ENCODE measurements at regions not wholly inside any gene's neighbourhood (a gene's known extent, or its start where the extent isn't known, plus 50 kb on each side); places are given as distances from the start of the nearest gene placed in this dataset.

- H3K27ac ChIP-seq: no peak overlapping the region
- no peak for TF ChIP-seq ZFX (IDR thresholded peaks at IDR 0.05)
- TF ChIP-seq CTCF (conservative IDR thresholded peaks at IDR 0.05): no peak
These were observed 62.1 kb upstream of the CPEB4 start for GRCh38 chr5:173826086-173826427.

DNA sequence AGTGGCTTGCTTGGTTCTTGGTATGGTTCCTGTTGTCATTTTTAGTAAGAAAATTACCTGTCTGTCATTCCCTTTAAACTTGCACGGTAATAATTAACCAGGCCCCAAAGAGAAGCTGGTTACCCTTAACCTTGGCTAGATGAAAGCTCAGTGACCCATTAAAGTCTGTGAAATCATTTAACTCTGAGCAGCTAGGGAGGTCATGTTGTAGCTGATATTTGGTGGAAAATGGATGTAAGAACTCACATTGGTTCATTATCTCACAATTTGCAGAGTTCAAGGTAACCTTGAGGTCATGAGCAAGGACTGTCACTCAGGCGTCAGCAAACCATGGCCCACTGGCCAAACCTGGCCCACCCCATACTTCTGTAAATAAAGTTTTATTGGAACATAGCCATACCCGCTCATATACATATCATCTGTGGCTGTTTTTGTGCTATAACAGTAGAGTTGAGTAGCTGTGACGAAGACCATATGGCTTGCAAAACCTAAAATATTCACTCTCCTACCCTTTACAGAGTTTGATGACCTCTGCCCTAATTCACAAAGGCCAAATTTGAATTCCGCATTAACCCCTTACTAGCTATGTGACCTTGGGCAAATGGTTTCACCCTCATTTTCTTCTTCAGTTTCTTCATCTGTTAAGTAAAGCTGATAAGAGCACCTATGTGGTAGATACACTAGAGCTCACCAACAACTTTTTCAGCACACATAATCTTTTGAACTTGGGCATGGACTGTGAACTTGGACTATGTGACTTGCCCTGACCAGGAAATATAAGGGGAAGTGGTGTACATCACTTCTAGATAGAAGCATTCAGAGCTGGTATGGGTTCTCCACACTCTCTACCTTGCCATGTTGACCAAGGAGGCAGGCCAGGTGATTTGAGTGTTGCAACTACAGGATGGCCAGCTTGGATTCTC is 61.5 kb upstream of the CPEB4 start:
- TF ChIP-seq CTCF (conservative IDR thresholded peaks at IDR 0.05): no peak
- TF ChIP-seq ZFX (IDR thresholded peaks at IDR 0.05): no peak
- H3K27ac ChIP-seq: no peak overlapping the region

- H3K27ac ChIP-seq: no peak overlapping the region
- TF ChIP-seq CTCF (conservative IDR thresholded peaks at IDR 0.05) (no peak), ZFX (IDR thresholded peaks at IDR 0.05) (no peak)
These were observed 59.2 kb upstream of the CPEB4 start for GRCh38 chr5:173828952-173829351.

DNA sequence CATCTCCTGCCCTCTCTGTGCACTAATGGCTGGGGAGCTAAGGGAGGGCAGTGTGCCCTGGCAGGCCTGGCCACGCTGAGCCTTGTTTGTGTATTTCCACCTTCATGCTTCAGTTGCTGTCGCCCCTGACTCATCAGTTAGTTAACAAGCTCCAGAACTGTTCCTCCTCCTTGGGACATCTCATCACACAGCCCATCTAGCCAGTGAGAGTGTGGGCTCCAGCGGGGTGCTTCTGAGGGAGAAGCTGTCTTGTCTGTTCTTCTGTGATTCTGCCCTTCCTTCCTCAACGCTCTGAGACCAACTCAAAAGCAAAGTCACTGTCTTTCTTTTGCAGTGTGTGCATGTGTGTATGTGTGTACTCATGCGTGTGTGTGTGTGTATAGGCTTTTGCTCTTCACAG is 58.3 kb upstream of the CPEB4 start:
- H3K27ac ChIP-seq: no peak overlapping the region; the same call in 1 of the 2 replicates
- TF ChIP-seq CTCF (conservative IDR thresholded peaks at IDR 0.05) (no peak), ZFX (IDR thresholded peaks at IDR 0.05) (no peak)

GRCh38 chr5:173830421-173830820 is 57.7 kb upstream of the CPEB4 start:
- no peak for TF ChIP-seq CTCF (conservative IDR thresholded peaks at IDR 0.05)
- TF ChIP-seq ZFX (IDR thresholded peaks at IDR 0.05): no peak
- H3K27ac ChIP-seq: no peak overlapping the region

DNA sequence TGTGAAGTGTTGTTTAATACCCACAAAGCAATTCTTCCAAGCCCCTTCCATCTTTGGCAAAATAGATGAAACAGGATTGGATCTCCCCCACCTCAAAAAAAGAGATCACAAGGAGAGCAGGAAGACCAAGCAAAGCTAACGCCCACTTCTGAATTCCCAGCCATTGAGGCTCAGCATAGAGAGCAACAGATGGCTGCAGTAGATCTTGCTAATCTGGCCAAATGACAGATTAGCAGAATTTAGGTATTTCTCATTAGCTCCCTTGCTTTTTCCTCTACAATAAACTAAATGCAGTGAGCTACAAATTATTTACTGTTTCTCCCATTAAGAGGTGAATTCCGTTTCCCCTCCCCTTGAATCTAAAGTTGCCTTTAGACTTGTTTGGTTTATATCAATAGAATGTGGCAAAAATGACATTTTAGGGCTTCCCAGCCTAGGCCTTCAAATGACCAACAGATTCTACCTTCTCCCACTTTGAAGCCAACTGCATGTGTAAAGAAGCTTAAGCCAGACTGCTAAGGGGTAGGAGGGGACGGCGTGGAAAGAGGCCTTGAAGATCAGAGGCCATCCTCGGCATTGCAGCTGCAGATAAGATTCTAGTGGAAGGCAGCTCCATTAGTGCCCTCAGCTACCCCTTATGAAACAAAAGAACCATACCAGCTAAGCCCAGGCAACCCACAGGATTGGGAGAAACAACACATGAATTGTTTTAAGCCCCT is 56.8 kb upstream of the CPEB4 start:
- no peak overlapping the region for H3K27ac ChIP-seq
- TF ChIP-seq CTCF (conservative IDR thresholded peaks at IDR 0.05): no peak
- TF ChIP-seq ZFX (IDR thresholded peaks at IDR 0.05): no peak

- no peak overlapping the region for H3K27ac ChIP-seq
- no peak for TF ChIP-seq CTCF (conservative IDR thresholded peaks at IDR 0.05)
- no peak for TF ChIP-seq ZFX (IDR thresholded peaks at IDR 0.05)
These were observed 55.8 kb upstream of the CPEB4 start for GRCh38 chr5:173832386-173832785.

All from C4-2B (cell line).